EH (cell line): ENCODE measurements at regions not wholly inside any gene's neighbourhood (a gene's known extent, or its start where the extent isn't known, plus 50 kb on each side); places are given as distances from the start of the nearest gene placed in this dataset.

Experiments
- DNase-seq: peaks from one replicate; pipeline ENCODE4 v3.0.0-alpha.2; 2015; ENCODE audit warnings: low read depth

GRCh38 chr5:104344809-104345208 is 782.2 kb upstream of the NUDT12 start:
- DNase-seq: no peak

- no peak for DNase-seq
Measured at GRCh38 chr5:104327801-104328200, 765.2 kb upstream of the NUDT12 start.

GRCh38 chr5:104326966-104327365 is 764.4 kb upstream of the NUDT12 start:
- DNase-seq: no peak

GRCh38 chr5:104325356-104325755 is 762.8 kb upstream of the NUDT12 start:
- no peak for DNase-seq

GRCh38 chr5:104316676-104317075 is 754.1 kb upstream of the NUDT12 start:
- peak; percentile 12 for DNase-seq

- no peak for DNase-seq
Measured at GRCh38 chr5:104312481-104312880, 749.9 kb upstream of the NUDT12 start.

GRCh38 chr5:104305602-104306001 is 743.0 kb upstream of the NUDT12 start:
- no peak for DNase-seq

- no peak for DNase-seq
Measured at GRCh38 chr5:104299998-104300706, 737.6 kb upstream of the NUDT12 start.

- DNase-seq: no peak
Measured at GRCh38 chr5:104298518-104298917, 735.9 kb upstream of the NUDT12 start.

- peak; percentile 64 for DNase-seq
Measured at GRCh38 chr5:104297076-104297475, 734.5 kb upstream of the NUDT12 start.

- DNase-seq: no peak
Measured at GRCh38 chr5:104295991-104296390, 733.4 kb upstream of the NUDT12 start.

GRCh38 chr5:104283136-104283535 is 720.5 kb upstream of the NUDT12 start:
- DNase-seq: no peak

- no peak for DNase-seq
Measured at GRCh38 chr5:104273725-104274124, 711.1 kb upstream of the NUDT12 start.

- DNase-seq: no peak
Measured at GRCh38 chr5:104267320-104268015, 704.9 kb upstream of the NUDT12 start.

GRCh38 chr5:104266161-104266560 is 703.6 kb upstream of the NUDT12 start:
- DNase-seq: no peak

- DNase-seq: no peak
Measured at GRCh38 chr5:104265531-104266140, 703.0 kb upstream of the NUDT12 start.

GRCh38 chr5:104247260-104247659 is 684.7 kb upstream of the NUDT12 start:
- no peak for DNase-seq

GRCh38 chr5:104241046-104241445 is 678.5 kb upstream of the NUDT12 start:
- no peak for DNase-seq

GRCh38 chr5:104237586-104237985 is 675.0 kb upstream of the NUDT12 start:
- no peak for DNase-seq

- no peak for DNase-seq
Measured at GRCh38 chr5:104223885-104224773, 661.5 kb upstream of the NUDT12 start.

GRCh38 chr5:104218200-104218599 is 655.6 kb upstream of the NUDT12 start:
- DNase-seq: no peak

GRCh38 chr5:104213216-104213615 is 650.6 kb upstream of the NUDT12 start:
- DNase-seq: no peak
